Hepatocyte (in vitro differentiated cells): ENCODE measurements at regions not wholly inside any gene's neighbourhood (a gene's known extent, or its start where the extent isn't known, plus 50 kb on each side); places are given as distances from the start of the nearest gene placed in this dataset.

Experiments
- DNase-seq: peaks from one replicate; pipeline ENCODE4 v3.0.0-alpha.2; 2016; ENCODE audit warnings: low spot score
- H2AFZ ChIP-seq: fragments of 200-600 bp; sonication (generic); 2 replicates; pipeline ENCODE4 v1.6.0; 2016; ENCODE audit warnings: antibody characterized with exemption, mild to moderate bottlenecking
- H3K27ac ChIP-seq: fragments of 200-600 bp; sonication (generic); 2 replicates; pipeline ENCODE4 v1.5.1; 2016; ENCODE audit warnings: mild to moderate bottlenecking
- H3K27me3 ChIP-seq: fragments of 200-600 bp; sonication (generic); 2 replicates; pipeline ENCODE4 v1.6.1; 2016
- H3K36me3 ChIP-seq: fragments of 200-600 bp; sonication (generic); replicated peaks from 2 replicates; pipeline ENCODE4 v1.5.1; 2016; ENCODE audit warnings: low read depth; ENCODE audit not compliant: insufficient read depth
- H3K4me1 ChIP-seq: fragments of 200-600 bp; sonication (generic); 2 replicates; pipeline ENCODE4 v1.5.1; 2016; ENCODE audit warnings: mild to moderate bottlenecking, moderate library complexity; ENCODE audit not compliant: insufficient read depth
- H3K4me2 ChIP-seq: fragments of 200-600 bp; sonication (generic); 2 replicates; pipeline ENCODE4 v1.6.0; 2016
- H3K4me3 ChIP-seq: fragments of 200-600 bp; sonication (generic); 2 replicates; pipeline ENCODE4 v1.5.1; 2016; ENCODE audit warnings: mild to moderate bottlenecking
- H3K79me2 ChIP-seq: fragments of 200-600 bp; sonication (generic); 2 replicates; pipeline ENCODE4 v1.6.0; 2017; ENCODE audit warnings: mild to moderate bottlenecking
- H3K9me2 ChIP-seq: fragments of 200-600 bp; sonication (generic); replicated peaks from 2 replicates; pipeline ENCODE4 v1.6.0; 2017; ENCODE audit warnings: mild to moderate bottlenecking; ENCODE audit not compliant: insufficient read depth
- H3K9me3 ChIP-seq: fragments of 200-600 bp; sonication (generic); 2 replicates; pipeline ENCODE4 v1.5.1; 2016; ENCODE audit warnings: low read depth, mild to moderate bottlenecking
- H4K20me1 ChIP-seq: fragments of 200-600 bp; sonication (generic); 2 replicates; pipeline ENCODE4 v1.6.0; 2016; ENCODE audit warnings: mild to moderate bottlenecking; ENCODE audit not compliant: insufficient read depth, poor library complexity, severe bottlenecking
- EZH2 ChIP-seq: fragments of 200-600 bp; sonication (generic); IDR thresholded peaks from 2 replicates; pipeline ENCODE4 v1.6.1; 2016; ENCODE audit warnings: antibody characterized with exemption, mild to moderate bottlenecking, borderline replicate concordance
- EZH2phosphoT487 ChIP-seq: fragments of 200-600 bp; sonication (generic); IDR thresholded peaks from one replicate; pipeline ENCODE4 v1.6.1; 2018; ENCODE audit warnings: antibody characterized with exemption, mild to moderate bottlenecking, low read depth, moderate library complexity; ENCODE audit not compliant: unreplicated experiment, severe bottlenecking
- WGBS: methylation state at CpG from one replicate; pipeline ENCODE4 v1.1.6; 2016; ENCODE audit warnings: low lambda C conversion rate; ENCODE audit errors: missing lambda C conversion rate; 5-methylcytosine and 5-hydroxymethylcytosine counted together
- TF ChIP-seq, protein P1 (sequence below): fragments of 200-600 bp; sonication (generic); IDR thresholded peaks from 2 replicates; pipeline ENCODE4 v1.5.1; 2016; ENCODE audit warnings: antibody characterized with exemption, mild to moderate bottlenecking; ENCODE audit not compliant: poor library complexity

DNA sequence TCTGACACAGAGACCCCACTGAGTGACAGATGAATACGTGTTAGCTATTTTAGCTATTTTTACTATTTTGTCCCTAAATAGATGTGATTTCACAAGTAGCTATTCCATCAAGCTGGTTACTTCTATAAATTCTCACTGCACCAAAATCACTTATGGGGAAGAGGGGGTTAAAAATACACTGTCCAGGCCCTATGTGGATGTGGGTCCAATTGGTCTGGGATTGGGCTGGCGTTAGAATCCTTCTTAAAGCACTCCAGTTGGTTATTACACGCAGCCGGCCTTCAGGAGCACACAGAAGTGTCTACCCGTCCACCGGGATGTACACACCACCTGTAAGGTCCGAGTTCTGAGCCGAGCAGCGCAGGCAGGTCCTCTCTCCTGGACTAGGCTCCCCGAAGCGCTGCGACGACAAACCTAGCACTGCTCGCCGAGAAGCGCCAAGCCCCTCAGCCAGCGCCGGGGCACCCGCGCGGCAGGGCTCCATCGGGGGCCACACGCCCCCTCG is 222.3 kb upstream of the MKLN1 start:
- Histone ChIP-seq H3K9me2 (no peaks in the 10 kb centered on the region), H3K27ac (peak overlapping the region; percentile 17), H3K79me2 (peaks cover 38% of the 10 kb centered on the region), H3K4me3 (peak overlapping the region; percentile 46), H3K9me3 (no peaks in the 10 kb centered on the region), H3K36me3 (no peaks in the 10 kb centered on the region), H3K4me2 (peak overlapping the region; percentile 77), H4K20me1 (no peaks in the 10 kb centered on the region), H3K4me1 (peaks cover 16% of the 10 kb centered on the region), H2AFZ (no peak overlapping the region), H3K27me3 (peaks cover 32% of the 10 kb centered on the region)
- 5% methylated on average over 16 of the region's 24 CpGs for WGBS
- no peak for TF ChIP-seq EZH2
- TF ChIP-seq, protein P1, sequence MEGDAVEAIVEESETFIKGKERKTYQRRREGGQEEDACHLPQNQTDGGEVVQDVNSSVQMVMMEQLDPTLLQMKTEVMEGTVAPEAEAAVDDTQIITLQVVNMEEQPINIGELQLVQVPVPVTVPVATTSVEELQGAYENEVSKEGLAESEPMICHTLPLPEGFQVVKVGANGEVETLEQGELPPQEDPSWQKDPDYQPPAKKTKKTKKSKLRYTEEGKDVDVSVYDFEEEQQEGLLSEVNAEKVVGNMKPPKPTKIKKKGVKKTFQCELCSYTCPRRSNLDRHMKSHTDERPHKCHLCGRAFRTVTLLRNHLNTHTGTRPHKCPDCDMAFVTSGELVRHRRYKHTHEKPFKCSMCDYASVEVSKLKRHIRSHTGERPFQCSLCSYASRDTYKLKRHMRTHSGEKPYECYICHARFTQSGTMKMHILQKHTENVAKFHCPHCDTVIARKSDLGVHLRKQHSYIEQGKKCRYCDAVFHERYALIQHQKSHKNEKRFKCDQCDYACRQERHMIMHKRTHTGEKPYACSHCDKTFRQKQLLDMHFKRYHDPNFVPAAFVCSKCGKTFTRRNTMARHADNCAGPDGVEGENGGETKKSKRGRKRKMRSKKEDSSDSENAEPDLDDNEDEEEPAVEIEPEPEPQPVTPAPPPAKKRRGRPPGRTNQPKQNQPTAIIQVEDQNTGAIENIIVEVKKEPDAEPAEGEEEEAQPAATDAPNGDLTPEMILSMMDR = no peak
- no peak for TF ChIP-seq EZH2phosphoT487
- DNase-seq = no peak

DNA sequence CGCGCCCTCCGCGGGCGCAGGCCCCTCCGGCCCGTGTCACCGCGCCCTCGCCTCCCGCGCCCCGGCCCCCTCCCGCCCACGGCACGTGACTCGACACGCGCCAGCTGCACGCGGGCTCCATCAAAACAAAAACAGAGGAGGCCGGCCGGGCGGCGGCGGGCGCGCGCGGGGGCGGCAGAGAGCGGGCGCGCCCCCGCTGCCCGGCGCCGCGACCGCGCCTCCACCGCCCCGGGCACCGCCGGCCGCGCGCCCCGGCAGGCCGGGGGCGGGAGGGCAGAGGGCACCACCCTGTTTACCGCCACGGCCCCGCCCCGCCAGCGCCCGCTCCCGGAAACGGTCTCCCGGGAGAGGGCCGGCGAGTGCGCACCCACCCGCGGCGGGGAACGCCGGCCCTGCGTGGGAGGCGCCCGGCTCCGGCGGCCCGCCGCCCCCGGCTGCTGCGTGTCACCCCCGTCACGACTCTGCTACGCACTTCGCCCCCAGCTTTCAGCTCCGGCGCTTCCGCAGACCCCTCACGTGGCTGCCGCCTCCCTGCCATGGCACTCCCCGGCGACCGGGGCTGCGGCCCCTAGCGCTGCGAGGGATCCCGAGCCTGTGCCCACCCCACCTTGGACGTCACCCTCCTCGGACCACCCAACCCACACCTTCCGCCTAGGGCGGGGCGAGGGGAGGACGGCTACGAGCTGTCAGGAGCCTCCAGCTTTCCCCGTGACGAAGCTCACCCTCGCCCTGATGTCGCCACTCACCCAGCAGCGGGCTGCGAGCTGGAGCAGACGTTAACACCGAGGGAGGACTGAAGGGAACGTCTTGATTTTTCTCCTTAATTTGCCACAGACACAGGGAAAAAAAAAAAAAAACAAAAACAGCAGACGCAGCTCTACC is 221.6 kb upstream of the MKLN1 start:
- Histone ChIP-seq H3K27ac (peak overlapping the region; percentile 85), H3K9me2 (no peaks in the 10 kb centered on the region), H3K4me2 (peak overlapping the region; percentile 99), H3K36me3 (no peaks in the 10 kb centered on the region), H3K27me3 (peaks cover 39% of the 10 kb centered on the region), H2AFZ (peak overlapping the region; percentile 65), H3K4me3 (peak overlapping the region; percentile 88), H3K4me1 (peaks cover 23% of the 10 kb centered on the region), H4K20me1 (no peaks in the 10 kb centered on the region), H3K79me2 (peaks cover 33% of the 10 kb centered on the region), H3K9me3 (no peaks in the 10 kb centered on the region)
- DNase-seq = peak; percentile 87
- WGBS = 0% methylated on average over 53 of the region's 110 CpGs
- TF ChIP-seq EZH2phosphoT487 (no peak), EZH2 (no peak)
- TF ChIP-seq, protein P1 = no peak

DNA sequence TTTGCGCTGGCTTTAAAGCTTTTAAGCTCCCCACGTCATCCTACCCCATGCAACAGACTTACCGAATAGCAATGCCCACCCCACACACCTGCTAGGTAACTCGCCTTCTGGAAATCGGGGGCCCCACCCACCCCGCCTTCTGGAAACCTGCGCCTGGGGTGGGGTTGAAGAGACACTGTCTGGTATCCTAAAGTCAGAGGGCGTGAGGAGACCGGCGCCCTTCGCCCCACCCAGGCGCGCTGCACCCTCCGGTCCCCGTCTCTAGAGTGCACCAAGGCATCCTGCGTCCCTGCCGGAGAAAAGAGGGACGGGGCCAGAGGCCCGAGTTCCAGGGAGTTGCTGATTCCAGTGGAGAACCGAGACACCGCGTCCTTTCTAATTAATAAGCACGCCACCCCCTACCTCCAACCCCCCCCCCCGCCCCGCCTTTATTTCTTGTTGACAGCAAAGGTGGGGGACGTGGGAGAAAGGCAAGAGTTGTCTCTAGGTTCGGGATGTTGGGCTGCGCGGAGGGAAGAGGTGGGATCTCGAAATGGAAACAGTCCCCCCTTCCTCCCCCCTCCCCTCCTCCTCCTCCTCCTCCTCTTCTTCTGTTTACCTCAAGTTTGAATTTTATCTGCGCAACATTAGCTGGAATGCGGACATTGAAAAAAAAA is 220.9 kb upstream of the MKLN1 start:
- no peak for TF ChIP-seq EZH2phosphoT487
- TF ChIP-seq, protein P1 = no peak
- TF ChIP-seq EZH2 = no peak
- Histone ChIP-seq H3K9me2 (no peaks in the 10 kb centered on the region), H3K79me2 (peaks cover 32% of the 10 kb centered on the region), H3K36me3 (no peaks in the 10 kb centered on the region), H4K20me1 (no peaks in the 10 kb centered on the region), H3K4me2 (peak overlapping the region; percentile 99), H3K4me3 (peak overlapping the region; percentile 88), H3K4me1 (peaks cover 23% of the 10 kb centered on the region), H3K9me3 (no peaks in the 10 kb centered on the region), H2AFZ (peak overlapping the region; percentile 65), H3K27me3 (peaks cover 43% of the 10 kb centered on the region), H3K27ac (peak overlapping the region; percentile 85)
- DNase-seq = peak; percentile 50
- 2% methylated on average over 27 of the region's 32 CpGs for WGBS
